ENCODE measurements at regions not wholly inside any gene's neighbourhood (a gene's known extent, or its start where the extent isn't known, plus 50 kb on each side); places are given as distances from the start of the nearest gene placed in this dataset.

GRCh38 chr3:150169330-150169940 lies 198.7 kb upstream of the PFN2 start:
- TF ChIP-seq CTCF (IDR thresholded peaks at IDR 0.05) (no peak), EP300 (IDR thresholded peaks at IDR 0.05) (no peak), POLR2A (IDR thresholded peaks at IDR 0.05) (no peak), POLR2AphosphoS5 (IDR thresholded peaks at IDR 0.05) (no peak)

Measured in gastroesophageal sphincter (tissue), 3 donors.